ENCODE measurements at regions not wholly inside any gene's neighbourhood (a gene's known extent, or its start where the extent isn't known, plus 50 kb on each side); places are given as distances from the start of the nearest gene placed in this dataset.

DNA sequence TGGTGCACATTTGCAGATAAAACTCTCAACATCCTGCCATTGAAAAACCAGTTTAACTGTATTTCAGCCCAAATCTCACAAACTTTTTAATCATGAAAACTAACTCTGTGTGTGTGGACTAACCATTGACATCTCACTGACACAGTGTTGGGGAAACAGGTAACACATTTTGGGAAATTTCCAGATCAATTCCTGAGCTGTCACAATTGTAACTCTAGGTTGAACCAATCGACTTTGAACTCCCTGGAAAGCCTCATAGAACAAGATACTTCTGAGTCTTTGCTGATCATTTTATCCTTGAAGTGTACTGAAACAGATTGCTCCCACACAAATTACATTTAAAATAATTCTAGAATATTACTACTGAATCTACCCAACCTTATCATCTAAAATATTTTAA, 667.9 kb upstream of the NR2F2 start:
- Histone ChIP-seq H3K9ac (ENCODE audit: low read length) (no peak overlapping the region), H3K14ac (ENCODE audit: low read length) (no peak overlapping the region), H2BK12ac (ENCODE audit: low read length) (no peak overlapping the region), H3K18ac (ENCODE audit: low read length) (no peak overlapping the region), H3K9me3 (ENCODE audit: insufficient read depth, low read depth, low read length) (peaks cover 3% of the 10 kb centered on the region), H4K91ac (ENCODE audit: low read depth, low read length) (no peak overlapping the region), H3K27ac (ENCODE audit: low read depth, low read length) (no peak overlapping the region), H2AK5ac (ENCODE audit: low read length) (no peak overlapping the region), H3K27me3 (ENCODE audit: insufficient read depth, low read length) (no peaks in the 10 kb centered on the region), H3K23ac (ENCODE audit: low read length) (no peak overlapping the region), H3K79me2 (ENCODE audit: control insufficient read depth, insufficient read depth, low read length, poor library complexity) (no peaks in the 10 kb centered on the region), H3K79me1 (ENCODE audit: low read length) (no peaks in the 10 kb centered on the region), H3K4ac (ENCODE audit: low read depth, low read length) (no peak overlapping the region), H3K4me1 (ENCODE audit: control insufficient read depth in 1 of 2, insufficient read depth in 2 of 2, low read length in 2 of 2) (peaks cover 0 to 7% of the 10 kb centered on the region in 2 experiments), H2BK5ac (ENCODE audit: low read depth, low read length, poor library complexity) (no peak overlapping the region), H3K4me2 (ENCODE audit: low read length) (no peak overlapping the region), H4K12ac (ENCODE audit: low read depth, low read length) (no peak overlapping the region), H4K8ac (ENCODE audit: low read depth, low read length) (no peak overlapping the region), H3K36me3 (ENCODE audit: control insufficient read depth in 1 of 2, insufficient read depth in 2 of 2, low read length in 2 of 2) (no peaks in the 10 kb centered on the region), H3K4me3 (ENCODE audit: low read depth, low read length) (no peak overlapping the region), H2AFZ (ENCODE audit: insufficient read depth, low read length, poor library complexity) (no peak overlapping the region), H2BK120ac (ENCODE audit: insufficient read depth, low read length, poor library complexity) (no peak overlapping the region)
- no peak for DNase-seq
- no CpG with 5 or more reads among the region's 1 CpG for WGBS (ENCODE audit: extremely low coverage, insufficient coverage, insufficient read length)

DNA sequence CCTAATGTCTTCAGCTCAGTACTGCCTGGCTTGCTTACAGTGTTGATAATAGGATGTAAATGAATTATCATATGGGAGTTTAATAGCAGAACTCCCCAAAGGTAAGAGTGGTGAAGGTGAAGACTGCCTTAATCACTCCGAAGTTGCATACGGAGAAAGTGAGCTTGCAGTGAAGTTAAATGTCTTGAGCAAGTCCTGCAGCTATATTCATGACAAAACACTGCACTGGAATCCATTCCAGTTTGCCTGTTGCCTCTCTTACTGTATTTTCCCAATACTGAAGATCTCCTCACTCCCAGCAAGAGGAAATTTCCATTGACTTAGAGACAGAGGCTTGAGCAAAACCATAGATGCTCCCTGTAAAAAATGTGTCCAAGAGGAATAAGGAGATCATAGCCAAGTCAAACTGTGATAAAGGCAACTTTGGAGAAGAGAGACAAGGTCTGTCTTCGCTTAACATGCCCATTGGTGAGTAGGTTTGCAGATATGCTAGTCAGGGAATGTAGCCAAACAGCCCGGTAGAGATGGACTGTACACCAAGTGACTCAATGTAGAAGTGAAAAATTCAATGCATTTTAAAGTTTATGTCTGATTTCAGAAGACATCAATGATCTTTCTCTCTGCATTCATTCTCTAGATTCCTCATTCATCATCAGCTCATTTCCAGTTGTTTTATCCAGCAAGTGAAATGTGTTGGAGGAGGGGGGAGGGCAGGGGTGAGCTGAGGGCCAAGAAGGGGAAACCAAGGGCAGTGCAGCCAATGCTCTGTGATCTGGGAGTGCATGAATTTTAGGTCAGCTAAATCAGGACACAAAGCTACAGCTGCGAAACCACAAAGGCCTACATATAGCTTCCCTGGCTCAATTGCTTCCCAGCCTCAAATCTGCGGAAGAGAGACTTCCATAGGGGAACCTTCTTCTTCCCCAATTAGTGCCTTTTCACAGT, 667.1 kb upstream of the NR2F2 start:
- H4K12ac ChIP-seq (ENCODE audit: low read depth, low read length), result no peak overlapping the region
- H2BK12ac ChIP-seq (ENCODE audit: low read length), result no peak overlapping the region
- no peak overlapping the region for H2BK120ac ChIP-seq (ENCODE audit: insufficient read depth, low read length, poor library complexity)
- H3K4me1 ChIP-seq (ENCODE audit: control insufficient read depth in 1 of 2, insufficient read depth in 2 of 2, low read length in 2 of 2), result peaks cover 0 to 7% of the 10 kb centered on the region in 2 experiments
- no peak overlapping the region for H3K23ac ChIP-seq (ENCODE audit: low read length)
- H3K14ac ChIP-seq (ENCODE audit: low read length), result no peak overlapping the region
- H4K91ac ChIP-seq (ENCODE audit: low read depth, low read length), result no peak overlapping the region
- H3K9me3 ChIP-seq (ENCODE audit: insufficient read depth, low read depth, low read length), result peaks cover 3% of the 10 kb centered on the region
- no peak overlapping the region for H2AFZ ChIP-seq (ENCODE audit: insufficient read depth, low read length, poor library complexity)
- no peak overlapping the region for H3K4me3 ChIP-seq (ENCODE audit: low read depth, low read length)
- peak; percentile 68 to 87 for DNase-seq
- no peak overlapping the region for H3K4me2 ChIP-seq (ENCODE audit: low read length)
- H3K79me1 ChIP-seq (ENCODE audit: low read length), result no peaks in the 10 kb centered on the region
- H2AK5ac ChIP-seq (ENCODE audit: low read length), result no peak overlapping the region
- no peak overlapping the region for H3K4ac ChIP-seq (ENCODE audit: low read depth, low read length)
- H3K9ac ChIP-seq (ENCODE audit: low read length), result no peak overlapping the region
- H3K79me2 ChIP-seq (ENCODE audit: control insufficient read depth, insufficient read depth, low read length, poor library complexity), result no peaks in the 10 kb centered on the region
- no peak overlapping the region for H3K18ac ChIP-seq (ENCODE audit: low read length)
- no peak overlapping the region for H3K27ac ChIP-seq (ENCODE audit: low read depth, low read length)
- no peaks in the 10 kb centered on the region for H3K27me3 ChIP-seq (ENCODE audit: insufficient read depth, low read length)
- H3K36me3 ChIP-seq (ENCODE audit: control insufficient read depth in 1 of 2, insufficient read depth in 2 of 2, low read length in 2 of 2), result no peaks in the 10 kb centered on the region
- no peak overlapping the region for H2BK5ac ChIP-seq (ENCODE audit: low read depth, low read length, poor library complexity)
- WGBS (ENCODE audit: extremely low coverage, insufficient coverage, insufficient read length), result no CpG with 5 or more reads among the region's 6 CpGs
- no peak overlapping the region for H4K8ac ChIP-seq (ENCODE audit: low read depth, low read length)

DNA sequence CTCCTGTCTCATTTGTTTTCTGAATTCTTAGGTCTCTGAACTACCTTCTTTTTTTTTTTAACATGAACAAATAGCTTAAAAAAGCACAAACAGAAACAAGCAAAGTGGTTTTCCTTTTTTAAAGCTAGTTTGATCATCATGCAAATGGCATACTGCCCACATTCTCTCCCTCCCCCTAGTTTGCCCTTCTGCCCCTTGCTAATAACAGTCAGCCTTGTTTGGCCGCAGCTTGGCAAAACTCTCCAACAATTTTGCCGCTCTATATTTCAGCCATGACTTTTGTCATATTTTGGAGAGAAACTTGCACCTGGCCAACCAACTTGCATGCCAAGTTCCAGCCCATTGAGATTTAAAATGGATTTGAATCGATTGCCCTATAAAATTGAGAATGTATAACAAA, 666.0 kb upstream of the NR2F2 start:
- Histone ChIP-seq H2AK5ac (ENCODE audit: low read length) (no peak overlapping the region), H3K14ac (ENCODE audit: low read length) (no peak overlapping the region), H3K18ac (ENCODE audit: low read length) (no peak overlapping the region), H2BK120ac (ENCODE audit: insufficient read depth, low read length, poor library complexity) (no peak overlapping the region), H3K4me3 (ENCODE audit: low read depth, low read length) (no peak overlapping the region), H3K4me1 (ENCODE audit: control insufficient read depth in 1 of 2, insufficient read depth in 2 of 2, low read length in 2 of 2) (peaks cover 0 to 7% of the 10 kb centered on the region in 2 experiments), H2BK12ac (ENCODE audit: low read length) (no peak overlapping the region), H3K23ac (ENCODE audit: low read length) (no peak overlapping the region), H4K12ac (ENCODE audit: low read depth, low read length) (no peak overlapping the region), H4K8ac (ENCODE audit: low read depth, low read length) (no peak overlapping the region), H3K36me3 (ENCODE audit: control insufficient read depth in 1 of 2, insufficient read depth in 2 of 2, low read length in 2 of 2) (no peaks in the 10 kb centered on the region), H3K27ac (ENCODE audit: low read depth, low read length) (no peak overlapping the region), H3K4ac (ENCODE audit: low read depth, low read length) (no peak overlapping the region), H3K27me3 (ENCODE audit: insufficient read depth, low read length) (no peaks in the 10 kb centered on the region), H3K79me1 (ENCODE audit: low read length) (no peaks in the 10 kb centered on the region), H3K4me2 (ENCODE audit: low read length) (no peak overlapping the region), H2AFZ (ENCODE audit: insufficient read depth, low read length, poor library complexity) (no peak overlapping the region), H3K9ac (ENCODE audit: low read length) (no peak overlapping the region), H2BK5ac (ENCODE audit: low read depth, low read length, poor library complexity) (no peak overlapping the region), H3K9me3 (ENCODE audit: insufficient read depth, low read depth, low read length) (peaks cover 3% of the 10 kb centered on the region), H3K79me2 (ENCODE audit: control insufficient read depth, insufficient read depth, low read length, poor library complexity) (no peaks in the 10 kb centered on the region), H4K91ac (ENCODE audit: low read depth, low read length) (no peak overlapping the region)
- no CpG with 5 or more reads among the region's 3 CpGs for WGBS (ENCODE audit: extremely low coverage, insufficient coverage, insufficient read length)
- DNase-seq, result no peak

GRCh38 chr15:95669146-95669922, 661.2 kb upstream of the NR2F2 start:
- H3K27ac ChIP-seq (ENCODE audit: low read depth, low read length), result no peak overlapping the region
- H3K9ac ChIP-seq (ENCODE audit: low read length), result no peak overlapping the region
- no peak overlapping the region for H3K4me3 ChIP-seq (ENCODE audit: low read depth, low read length)
- no peaks in the 10 kb centered on the region for H3K27me3 ChIP-seq (ENCODE audit: insufficient read depth, low read length)
- peaks cover 2% of the 10 kb centered on the region for H3K79me1 ChIP-seq (ENCODE audit: low read length)
- H3K9me3 ChIP-seq (ENCODE audit: insufficient read depth, low read depth, low read length), result peaks cover under 1% of the 10 kb centered on the region
- no peak for DNase-seq
- H2BK120ac ChIP-seq (ENCODE audit: insufficient read depth, low read length, poor library complexity), result no peak overlapping the region
- H3K18ac ChIP-seq (ENCODE audit: low read length), result no peak overlapping the region
- H4K12ac ChIP-seq (ENCODE audit: low read depth, low read length), result no peak overlapping the region
- no peak overlapping the region for H3K4me2 ChIP-seq (ENCODE audit: low read length)
- H3K36me3 ChIP-seq (ENCODE audit: control insufficient read depth in 1 of 2, insufficient read depth in 2 of 2, low read length in 2 of 2), result no peaks in the 10 kb centered on the region
- H2AK5ac ChIP-seq (ENCODE audit: low read length), result no peak overlapping the region
- no CpG with 5 or more reads among the region's 10 CpGs for WGBS (ENCODE audit: extremely low coverage, insufficient coverage, insufficient read length)
- H3K14ac ChIP-seq (ENCODE audit: low read length), result no peak overlapping the region
- no peaks in the 10 kb centered on the region for H3K79me2 ChIP-seq (ENCODE audit: control insufficient read depth, insufficient read depth, low read length, poor library complexity)
- H2BK5ac ChIP-seq (ENCODE audit: low read depth, low read length, poor library complexity), result no peak overlapping the region
- H3K4ac ChIP-seq (ENCODE audit: low read depth, low read length), result no peak overlapping the region
- peaks cover 2 to 3% of the 10 kb centered on the region in 2 experiments for H3K4me1 ChIP-seq (ENCODE audit: control insufficient read depth in 1 of 2, insufficient read depth in 2 of 2, low read length in 2 of 2)
- no peak overlapping the region for H4K91ac ChIP-seq (ENCODE audit: low read depth, low read length)
- no peak overlapping the region for H4K8ac ChIP-seq (ENCODE audit: low read depth, low read length)
- no peak overlapping the region for H2BK12ac ChIP-seq (ENCODE audit: low read length)
- H2AFZ ChIP-seq (ENCODE audit: insufficient read depth, low read length, poor library complexity), result no peak overlapping the region
- H3K23ac ChIP-seq (ENCODE audit: low read length), result no peak overlapping the region

Measured in trophoblast cell (in vitro differentiated cells and primary cell).